ENCODE measurements at regions not wholly inside any gene's neighbourhood (a gene's known extent, or its start where the extent isn't known, plus 50 kb on each side); places are given as distances from the start of the nearest gene placed in this dataset.
"Not testable (repeated sequence)": the region's sequence is repeated elsewhere in the genome, so short reads cannot be mapped to it uniquely, and the experiment has no call there.

GRCh38 chr9:84517026-84517425, 152.5 kb upstream of the NTRK2 start:
- no peak for TF ChIP-seq CTCF (IDR thresholded peaks at IDR 0.05; ENCODE audit: low read depth, low read length, missing control alignments)
- H3K4me3 ChIP-seq (replicated peaks; ENCODE audit: low read depth, low read length) = no peak overlapping the region
- DNase-seq (ENCODE audit: extremely low read depth, low read depth) = no peak

- no peak for TF ChIP-seq CTCF (IDR thresholded peaks at IDR 0.05; ENCODE audit: low read depth, low read length, missing control alignments)
- DNase-seq (ENCODE audit: extremely low read depth, low read depth) = no peak
- H3K4me3 ChIP-seq (replicated peaks; ENCODE audit: low read depth, low read length) = no peak overlapping the region
Observed at GRCh38 chr9:84519413-84519812, 150.1 kb upstream of the NTRK2 start.

- no peak overlapping the region for H3K4me3 ChIP-seq (replicated peaks; ENCODE audit: low read depth, low read length)
- DNase-seq (ENCODE audit: extremely low read depth, low read depth) = no peak
- TF ChIP-seq CTCF (IDR thresholded peaks at IDR 0.05; ENCODE audit: low read depth, low read length, missing control alignments) = no peak
Observed at GRCh38 chr9:84521208-84521607, 148.3 kb upstream of the NTRK2 start.

- DNase-seq (ENCODE audit: extremely low read depth, low read depth) = not testable (repeated sequence)
Observed at GRCh38 chr9:84526211-84526610, 143.3 kb upstream of the NTRK2 start.

GRCh38 chr9:84527060-84527720, 142.3 kb upstream of the NTRK2 start:
- H3K4me3 ChIP-seq (replicated peaks; ENCODE audit: low read depth, low read length); DNase-seq (ENCODE audit: extremely low read depth, low read depth): not testable (repeated sequence)

More at GRCh38 chr9:84526211-84526610, 143.3 kb upstream of the NTRK2 start:
- H3K4me3 ChIP-seq (replicated peaks; ENCODE audit: low read depth, low read length) = not testable (repeated sequence)

GRCh38 chr9:84535973-84536372, 133.6 kb upstream of the NTRK2 start:
- H3K4me3 ChIP-seq (replicated peaks; ENCODE audit: low read depth, low read length) = not testable (repeated sequence)

GRCh38 chr9:84538879-84539278, 130.7 kb upstream of the NTRK2 start:
- no peak for DNase-seq (ENCODE audit: extremely low read depth, low read depth)
- H3K4me3 ChIP-seq (replicated peaks; ENCODE audit: low read depth, low read length) = no peak overlapping the region
- TF ChIP-seq CTCF (IDR thresholded peaks at IDR 0.05; ENCODE audit: low read depth, low read length, missing control alignments) = no peak

More at GRCh38 chr9:84535973-84536372, 133.6 kb upstream of the NTRK2 start:
- DNase-seq (ENCODE audit: extremely low read depth, low read depth) = not testable (repeated sequence)

- no peak for TF ChIP-seq CTCF (IDR thresholded peaks at IDR 0.05; ENCODE audit: low read depth, low read length, missing control alignments)
- no peak for DNase-seq (ENCODE audit: extremely low read depth, low read depth)
- no peak overlapping the region for H3K4me3 ChIP-seq (replicated peaks; ENCODE audit: low read depth, low read length)
Observed at GRCh38 chr9:84542554-84542953, 127.0 kb upstream of the NTRK2 start.
